Left lung (tissue), 4 donors: ENCODE measurements at regions not wholly inside any gene's neighbourhood (a gene's known extent, or its start where the extent isn't known, plus 50 kb on each side); places are given as distances from the start of the nearest gene placed in this dataset.

Source experiments
- ATAC-seq: fragments of 200-7000 bp; cut with Tn5 transposase; one replicate; pipeline ENCODE4 v1.9.1; 2020; ENCODE audit warnings: moderate library complexity
- DNase-seq, 4 donors: peaks; one replicate each; pipeline ENCODE4 v3.0.0-alpha.2; 2013 to 2020
- H3K27ac ChIP-seq, 2 donors: fragments of 200-600 bp; sonication (generic) in 1 of 2; one replicate each; pipeline versions ENCODE4 v1.5.0 to v1.8.0; 2020 to 2021
- H3K27me3 ChIP-seq, 2 donors: fragments of 200-600 bp; sonication (generic) in 1 of 2; one replicate each; pipeline versions ENCODE4 v1.5.0 to v1.8.0; 2020 to 2021
- H3K36me3 ChIP-seq, 2 donors: fragments of 200-600 bp; sonication (generic) in 1 of 2; one replicate each; pipeline versions ENCODE4 v1.5.0 to v1.8.0; 2020 to 2021
- H3K4me1 ChIP-seq, 2 donors: fragments of 200-600 bp; one replicate each; pipeline ENCODE4 v1.8.0; 2021
- H3K4me3 ChIP-seq, 2 donors: fragments of 200-600 bp; sonication (generic) in 1 of 2; one replicate each; pipeline versions ENCODE4 v1.5.0 to v1.8.0; 2020 to 2021; ENCODE audit warnings: mild to moderate bottlenecking in 1 of 2
- H3K9me3 ChIP-seq, 2 donors: fragments of 200-600 bp; sonication (generic) in 1 of 2; one replicate each; pipeline versions ENCODE4 v1.5.0 to v1.8.0; 2020 to 2021
- CTCF ChIP-seq, 2 donors: fragments of 200-600 bp; sonication (generic) in 1 of 2; IDR thresholded peaks; one replicate each; pipeline versions ENCODE4 v1.5.0 to v1.8.0; 2021; ENCODE audit warnings: antibody characterized with exemption in 2 of 2
- intact Hi-C, 2 donors: fragments of 100-400 bp; cut with DNase I; formaldehyde crosslinking; loops; one replicate each; pipeline versions ENCODE4 v1.11.2 to v1.14.2; 2022
- donor health status: DM: no; HTN: yes; CAD: no.
- donor health status: DM: no; HTN: no; CAD: no.

GRCh38 chr21:15964236-15964855 lies 234.6 kb downstream of the USP25 start:
- no peak for TF ChIP-seq CTCF (IDR thresholded peaks at IDR 0.05)
- H3K27me3 ChIP-seq, result no peaks in the 10 kb centered on the region
- no peak overlapping the region for H3K27ac ChIP-seq
- no peak overlapping the region for H3K4me3 ChIP-seq
- H3K4me1 ChIP-seq, result no peaks in the 10 kb centered on the region
- DNase-seq (no peak), ATAC-seq (no peak)
- intact Hi-C loops, result no loop called here
- no peaks in the 10 kb centered on the region for H3K36me3 ChIP-seq
- peaks cover 0 to 2% of the 10 kb centered on the region in 2 donors for H3K9me3 ChIP-seq

DNA sequence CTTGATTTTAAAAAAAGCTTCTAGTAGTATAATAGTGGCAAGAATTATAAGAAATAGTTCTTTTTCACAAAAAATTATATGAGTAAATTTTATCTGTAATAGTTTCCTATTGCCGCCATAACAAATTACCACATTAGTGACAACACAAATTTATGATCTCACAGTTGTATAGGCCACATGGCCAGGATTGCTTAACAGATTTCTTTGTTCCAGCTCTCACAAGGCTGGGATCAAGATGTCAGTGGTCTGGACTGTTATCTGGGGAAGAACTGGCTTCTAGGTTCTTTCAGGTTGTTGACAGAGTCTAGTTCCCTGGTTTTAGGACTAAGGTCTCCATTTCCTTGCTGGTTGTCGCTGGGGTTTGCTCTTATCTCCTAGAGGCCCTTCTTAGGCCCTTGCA lies 236.4 kb downstream of the USP25 start:
- no peak overlapping the region for H3K4me3 ChIP-seq
- H3K27ac ChIP-seq, result no peak overlapping the region
- no peaks in the 10 kb centered on the region for H3K36me3 ChIP-seq
- H3K4me1 ChIP-seq, result no peaks in the 10 kb centered on the region
- TF ChIP-seq CTCF (IDR thresholded peaks at IDR 0.05), result no peak
- no peaks in the 10 kb centered on the region for H3K27me3 ChIP-seq
- intact Hi-C loops, result no loop called here
- H3K9me3 ChIP-seq, result no peaks in the 10 kb centered on the region
- ATAC-seq (no peak), DNase-seq (no peak)

DNA sequence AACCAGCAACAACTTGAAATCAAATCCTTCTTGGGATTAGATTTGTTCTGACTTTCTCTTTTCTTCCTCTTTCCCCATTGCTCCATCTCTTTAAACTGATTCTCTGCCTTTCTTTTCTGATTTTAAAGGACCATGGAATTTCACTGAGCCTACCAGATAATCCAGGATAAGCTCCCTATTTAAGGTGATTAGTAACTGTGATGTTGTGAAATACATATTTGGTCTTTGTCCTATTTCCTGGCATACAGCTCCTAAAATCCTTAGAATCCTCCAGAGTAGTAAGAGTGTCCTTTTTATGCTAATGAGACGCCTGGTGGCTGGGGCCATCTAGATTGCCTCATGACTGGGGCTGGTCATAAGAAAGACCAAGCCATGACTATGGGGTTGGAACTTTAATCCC lies 236.9 kb downstream of the USP25 start:
- Histone ChIP-seq H3K27me3 (no peaks in the 10 kb centered on the region), H3K36me3 (no peaks in the 10 kb centered on the region), H3K4me3 (no peak overlapping the region), H3K27ac (no peak overlapping the region), H3K4me1 (no peaks in the 10 kb centered on the region), H3K9me3 (no peaks in the 10 kb centered on the region)
- ATAC-seq (no peak), DNase-seq (no peak)
- intact Hi-C loops, result no loop called here
- no peak for TF ChIP-seq CTCF (IDR thresholded peaks at IDR 0.05)

DNA sequence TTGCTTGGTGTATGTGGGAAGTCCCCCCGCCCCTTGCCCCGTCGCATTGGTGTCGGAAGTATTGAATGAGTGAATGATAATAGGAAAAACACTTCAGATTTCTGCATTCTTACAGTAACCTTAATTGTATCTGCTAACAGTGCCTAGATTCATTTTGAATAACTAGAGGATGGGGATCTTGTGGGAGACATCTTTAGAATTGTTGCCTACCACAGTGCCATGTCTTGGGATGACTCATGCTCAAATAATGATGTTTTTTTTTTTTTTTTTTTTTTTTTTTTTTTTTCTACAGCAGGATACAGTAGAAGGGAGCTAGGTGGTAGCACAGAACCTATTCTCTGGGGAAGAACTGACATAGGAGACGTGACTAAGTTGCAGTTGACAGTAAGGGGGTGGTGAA lies 237.9 kb downstream of the USP25 start:
- no peaks in the 10 kb centered on the region for H3K9me3 ChIP-seq
- ATAC-seq, result no peak

DNA sequence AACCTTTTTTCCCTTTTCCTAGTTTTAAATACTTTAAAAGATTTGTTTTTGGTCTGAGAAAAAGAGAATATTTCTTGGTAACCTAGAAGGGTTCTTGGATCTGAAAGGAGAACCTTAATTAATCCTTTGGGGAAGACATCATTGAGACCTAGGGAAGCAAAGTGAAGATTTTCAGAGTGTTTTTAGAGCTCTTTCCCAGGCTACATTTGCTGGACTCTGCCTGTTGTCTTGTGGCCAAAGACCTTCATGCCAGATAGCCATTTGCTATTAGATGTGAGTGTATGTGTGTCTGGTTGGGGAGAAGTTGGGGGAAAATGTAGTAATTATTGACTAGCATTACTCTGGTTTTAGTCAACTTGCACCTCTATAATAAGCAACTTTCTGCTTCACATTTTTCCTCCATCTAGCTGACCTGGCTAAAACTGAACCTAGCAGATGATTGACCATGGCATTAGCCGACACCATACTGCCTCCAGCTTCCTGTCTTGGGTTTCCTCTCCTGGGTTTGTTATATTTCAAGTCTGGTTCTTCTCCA lies 239.1 kb downstream of the USP25 start:
- no peak overlapping the region for H3K4me3 ChIP-seq
- H3K27ac ChIP-seq, result no peak overlapping the region
- H3K27me3 ChIP-seq, result no peaks in the 10 kb centered on the region
- TF ChIP-seq CTCF (IDR thresholded peaks at IDR 0.05), result no peak
- H3K9me3 ChIP-seq, result no peaks in the 10 kb centered on the region
- H3K4me1 ChIP-seq, result no peaks in the 10 kb centered on the region
- DNase-seq (no peak), ATAC-seq (no peak)
- H3K36me3 ChIP-seq, result no peaks in the 10 kb centered on the region
- intact Hi-C loops, result no loop called here

More for the DNA sequence above, 237.9 kb downstream of the USP25 start:
- Histone ChIP-seq H3K27me3 (no peaks in the 10 kb centered on the region), H3K27ac (no peak overlapping the region), H3K36me3 (no peaks in the 10 kb centered on the region), H3K4me1 (no peaks in the 10 kb centered on the region), H3K4me3 (no peak overlapping the region)
- intact Hi-C loops, result no loop called here
- no peak for TF ChIP-seq CTCF (IDR thresholded peaks at IDR 0.05)
- DNase-seq, result no peak
